Fibroblast of peridontal ligament (primary cell): ENCODE measurements at regions not wholly inside any gene's neighbourhood (a gene's known extent, or its start where the extent isn't known, plus 50 kb on each side); places are given as distances from the start of the nearest gene placed in this dataset.

Source experiments
- DNase-seq: peaks from one replicate; pipeline ENCODE4 v3.0.0-alpha.2; 2010; ENCODE audit errors: extremely low read depth

- no peak for DNase-seq
These were observed 114.0 kb upstream of the FAR2 start for GRCh38 chr12:29035112-29035511.

GRCh38 chr12:29039013-29039412 lies 110.1 kb upstream of the FAR2 start:
- peak; percentile 99 for DNase-seq

- DNase-seq = peak; percentile 85
These were observed 107.5 kb upstream of the FAR2 start for GRCh38 chr12:29041621-29042020.

GRCh38 chr12:29043069-29043468 lies 106.0 kb upstream of the FAR2 start:
- peak; percentile 77 for DNase-seq

- DNase-seq = no peak
These were observed 104.3 kb upstream of the FAR2 start for GRCh38 chr12:29044799-29045198.

GRCh38 chr12:29048787-29049186 lies 100.3 kb upstream of the FAR2 start:
- DNase-seq = no peak

- DNase-seq = no peak
These were observed 98.6 kb upstream of the FAR2 start for GRCh38 chr12:29050503-29050902.

GRCh38 chr12:29051221-29051620 lies 97.9 kb upstream of the FAR2 start:
- no peak for DNase-seq

- no peak for DNase-seq
These were observed 95.5 kb upstream of the FAR2 start for GRCh38 chr12:29053567-29053966.

GRCh38 chr12:29054858-29055663 lies 94.0 kb upstream of the FAR2 start:
- DNase-seq = no peak

GRCh38 chr12:29066011-29066588 lies 83.0 kb upstream of the FAR2 start:
- peak; percentile 61 for DNase-seq

- DNase-seq = no peak
These were observed 81.6 kb upstream of the FAR2 start for GRCh38 chr12:29067430-29067829.

GRCh38 chr12:29070309-29070708 lies 78.8 kb upstream of the FAR2 start:
- DNase-seq = no peak

- DNase-seq = no peak
These were observed 78.0 kb upstream of the FAR2 start for GRCh38 chr12:29071099-29071498.

- DNase-seq = no peak
These were observed 76.4 kb upstream of the FAR2 start for GRCh38 chr12:29072631-29073030.

- peak; percentile 74 for DNase-seq
These were observed 75.3 kb upstream of the FAR2 start for GRCh38 chr12:29073631-29074239.

- no peak for DNase-seq
These were observed 68.0 kb upstream of the FAR2 start for GRCh38 chr12:29081101-29081500.

- no peak for DNase-seq
These were observed 66.6 kb upstream of the FAR2 start for GRCh38 chr12:29082522-29082921.

GRCh38 chr12:29086325-29087271 lies 62.5 kb upstream of the FAR2 start:
- DNase-seq = no peak

GRCh38 chr12:29088611-29089219 lies 60.4 kb upstream of the FAR2 start:
- DNase-seq = peak; percentile 51
